GM23338 (cell line): ENCODE measurements at regions not wholly inside any gene's neighbourhood (a gene's known extent, or its start where the extent isn't known, plus 50 kb on each side); places are given as distances from the start of the nearest gene placed in this dataset.

Experiments used
- ATAC-seq: fragments of 200-7000 bp; cut with Tn5 transposase; 3 replicates; pipeline ENCODE4 v1.9.1; 2020
- DNase-seq: peaks from one replicate; pipeline ENCODE4 v3.0.0-alpha.2; 2015; ENCODE audit warnings: low spot score
- H2AFZ ChIP-seq: fragments of 200-600 bp; sonication (generic); 2 replicates; pipeline ENCODE4 v1.8.0; 2016; ENCODE audit warnings: antibody characterized with exemption, mild to moderate bottlenecking, moderate library complexity
- H3F3A ChIP-seq: fragments of 200-600 bp; sonication (generic); replicated peaks from 2 replicates; pipeline ENCODE4 v1.8.0; 2017; ENCODE audit warnings: antibody characterized with exemption, mixed run types, low read depth
- H3K27ac ChIP-seq: fragments of 200-600 bp; sonication (generic); 2 replicates; pipeline ENCODE4 v1.6.1; 2016; ENCODE audit warnings: low read depth
- H3K27me3 ChIP-seq: fragments of 200-600 bp; sonication (generic); 2 replicates; pipeline ENCODE4 v1.8.0; 2016; ENCODE audit warnings: mild to moderate bottlenecking, mixed run types, moderate library complexity; ENCODE audit not compliant: insufficient read depth
- H3K36me3 ChIP-seq: fragments of 200-600 bp; sonication (generic); 2 replicates; pipeline ENCODE4 v1.8.0; 2016; ENCODE audit warnings: mild to moderate bottlenecking; ENCODE audit not compliant: insufficient read depth
- H3K4me1 ChIP-seq: fragments of 200-600 bp; sonication (generic); 2 replicates; pipeline ENCODE4 v1.8.0; 2016; ENCODE audit warnings: mild to moderate bottlenecking, moderate library complexity; ENCODE audit not compliant: insufficient read depth
- H3K4me2 ChIP-seq: fragments of 200-600 bp; sonication (generic); 2 replicates; pipeline ENCODE4 v1.7.1; 2017; ENCODE audit warnings: mixed run types
- H3K4me3 ChIP-seq: fragments of 200-600 bp; sonication (generic); 2 replicates; pipeline ENCODE4 v1.6.1; 2016; ENCODE audit warnings: mixed run types
- H3K79me2 ChIP-seq: fragments of 200-600 bp; sonication (generic); replicated peaks from 2 replicates; pipeline ENCODE4 v1.8.0; 2017; ENCODE audit warnings: mild to moderate bottlenecking; ENCODE audit not compliant: insufficient read depth
- H3K9me2 ChIP-seq: fragments of 200-600 bp; sonication (generic); 2 replicates; pipeline ENCODE4 v1.8.0; 2017; ENCODE audit not compliant: insufficient read depth
- H4K20me1 ChIP-seq: fragments of 200-600 bp; sonication (generic); replicated peaks from 2 replicates; pipeline ENCODE4 v1.8.0; 2017; ENCODE audit warnings: mild to moderate bottlenecking; ENCODE audit not compliant: insufficient read depth
- H3K27ac Mint-ChIP-seq: 2 replicates; pipeline ENCODE4 v1.8.0; 2020; ENCODE audit warnings: inconsistent platforms, mild to moderate bottlenecking, moderate library complexity, mixed read lengths
- H3K27me3 Mint-ChIP-seq: 3 replicates; pipeline ENCODE4 v1.8.0; 2022; ENCODE audit warnings: low read depth, mild to moderate bottlenecking, moderate library complexity, mixed read lengths, inconsistent platforms; ENCODE audit not compliant: insufficient read depth, poor library complexity
- H3K36me3 Mint-ChIP-seq: 3 replicates; pipeline ENCODE4 v1.8.0; 2021; ENCODE audit warnings: low read depth, mild to moderate bottlenecking, inconsistent platforms, moderate library complexity, mixed read lengths
- H3K4me1 Mint-ChIP-seq: 3 replicates; pipeline ENCODE4 v1.8.0; 2020; ENCODE audit warnings: mild to moderate bottlenecking, inconsistent platforms, mixed read lengths
- H3K4me3 Mint-ChIP-seq: 3 replicates; pipeline ENCODE4 v1.8.0; 2021; ENCODE audit warnings: moderate library complexity, mild to moderate bottlenecking, inconsistent platforms, mixed read lengths
- H3K9me3 Mint-ChIP-seq: 3 replicates; pipeline ENCODE4 v1.8.0; 2020; ENCODE audit warnings: moderate library complexity, mild to moderate bottlenecking, inconsistent platforms, mixed read lengths
- CREB1 ChIP-seq: fragments of 250-450 bp; sonication (Bioruptor Pico); IDR thresholded peaks from 2 replicates; pipeline ENCODE4 v1.5.0; 2020; ENCODE audit warnings: low read depth, mild to moderate bottlenecking, moderate library complexity
- ETS1 ChIP-seq: IDR thresholded peaks from 2 replicates; pipeline ENCODE4 v1.6.1; 2016; ENCODE audit warnings: antibody characterized with exemption
- EZH2phosphoT487 ChIP-seq: fragments of 200-600 bp; sonication (generic); IDR thresholded peaks from one replicate; pipeline ENCODE4 v1.8.1; 2018; ENCODE audit warnings: antibody characterized with exemption; ENCODE audit not compliant: unreplicated experiment
- JUNB ChIP-seq: IDR thresholded peaks from one replicate; pipeline ENCODE4 v1.6.1; 2016; ENCODE audit warnings: antibody characterized with exemption; ENCODE audit not compliant: unreplicated experiment
- NANOG ChIP-seq: IDR thresholded peaks from 2 replicates; pipeline ENCODE4 v1.6.1; 2016; ENCODE audit warnings: antibody characterized with exemption, borderline replicate concordance
- REST ChIP-seq: IDR thresholded peaks from one replicate; pipeline ENCODE4 v1.6.1; 2018; ENCODE audit warnings: antibody characterized with exemption; ENCODE audit not compliant: unreplicated experiment
- STAT1 ChIP-seq: IDR thresholded peaks from one replicate; pipeline ENCODE4 v1.6.1; 2016; ENCODE audit warnings: antibody characterized with exemption; ENCODE audit not compliant: unreplicated experiment
- ZNF462 ChIP-seq: fragments of 250-450 bp; sonication (Bioruptor Pico); IDR thresholded peaks from 2 replicates; pipeline ENCODE4 v1.5.0; 2020; ENCODE audit warnings: mild to moderate bottlenecking, moderate library complexity

DNA sequence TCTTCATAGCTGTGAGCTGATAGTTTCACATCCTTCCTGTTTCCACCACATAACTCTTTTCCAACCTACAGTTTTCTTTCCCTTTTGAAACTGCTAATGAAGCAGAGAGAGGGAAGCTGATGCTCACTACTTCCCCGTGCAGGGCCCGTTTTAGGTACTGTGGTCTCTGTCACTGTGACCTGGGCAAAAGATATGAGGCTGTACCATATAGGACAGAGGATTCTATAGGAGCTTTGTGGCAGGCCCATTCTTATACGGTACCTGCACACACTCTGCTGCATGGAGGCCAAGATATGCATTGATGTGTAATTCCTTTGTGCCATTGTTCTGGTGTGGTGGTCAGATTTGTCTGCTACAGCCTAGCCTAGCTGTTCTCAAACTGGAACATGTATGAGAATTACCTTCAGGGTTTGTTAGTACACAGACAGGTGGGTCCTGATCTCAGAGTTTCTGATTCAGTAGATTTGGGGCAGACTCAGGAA lies 577.3 kb downstream of the LMO7 start:
- no peaks in the 10 kb centered on the region for H3K27me3 ChIP-seq
- H3F3A ChIP-seq = no peaks in the 10 kb centered on the region
- no peak overlapping the region for H3K4me2 ChIP-seq
- Mint-ChIP-seq H3K27me3 (no peaks in the 10 kb centered on the region), H3K4me1 (no peaks in the 10 kb centered on the region), H3K27ac (no peak overlapping the region), H3K9me3 (no peaks in the 10 kb centered on the region), H3K4me3 (no peak overlapping the region), H3K36me3 (no peaks in the 10 kb centered on the region)
- TF ChIP-seq EZH2phosphoT487 = no peak
- no peak overlapping the region for H3K27ac ChIP-seq
- peaks cover 4% of the 10 kb centered on the region; the same call in 1 of the 2 replicates for H3K9me2 ChIP-seq
- H3K4me1 ChIP-seq = no peaks in the 10 kb centered on the region
- no peaks in the 10 kb centered on the region for H3K79me2 ChIP-seq
- peak overlapping the region; percentile 78 for H2AFZ ChIP-seq
- H3K36me3 ChIP-seq = no peaks in the 10 kb centered on the region
- ATAC-seq (no peak), DNase-seq (no peak)
- H3K4me3 ChIP-seq = no peak overlapping the region
- H4K20me1 ChIP-seq = no peaks in the 10 kb centered on the region

DNA sequence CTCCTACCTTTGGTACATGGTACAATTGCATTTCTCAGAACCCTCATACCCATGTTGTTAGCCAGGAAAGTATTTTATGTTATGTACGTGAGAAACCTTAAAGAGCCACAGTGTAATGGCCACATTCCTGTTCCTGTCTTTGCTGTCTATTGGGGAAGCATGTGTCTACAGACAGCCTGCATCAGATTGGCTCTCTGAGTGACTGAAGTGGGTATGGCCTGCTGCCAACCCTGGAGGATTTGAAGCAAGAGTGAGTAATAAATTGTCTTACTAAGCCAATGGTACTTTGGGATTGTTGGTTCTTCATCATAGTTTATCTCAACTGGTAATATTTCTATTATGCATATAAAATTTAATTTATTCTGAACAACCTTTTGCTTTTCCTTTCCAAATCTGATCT lies 574.1 kb downstream of the LMO7 start:
- no peaks in the 10 kb centered on the region for H3K4me1 Mint-ChIP-seq
- TF ChIP-seq NANOG = no peak
- TF ChIP-seq STAT1 = no peak
- no peak for TF ChIP-seq REST
- no peak for TF ChIP-seq ETS1
- no peak for TF ChIP-seq JUNB
- TF ChIP-seq ZNF462 (CRISPR knock-in tag) = no peak
- no peak for TF ChIP-seq CREB1 (CRISPR knock-in tag)
- Histone ChIP-seq H3K4me2 (no peak overlapping the region), H4K20me1 (no peaks in the 10 kb centered on the region), H3F3A (no peaks in the 10 kb centered on the region), H3K36me3 (no peaks in the 10 kb centered on the region), H3K4me3 (no peak overlapping the region), H3K27ac (no peak overlapping the region), H3K79me2 (no peaks in the 10 kb centered on the region), H3K4me1 (no peaks in the 10 kb centered on the region), H3K9me2 (no peaks in the 10 kb centered on the region), H2AFZ (no peak overlapping the region), H3K27me3 (no peaks in the 10 kb centered on the region)
- no peak overlapping the region for H3K4me3 Mint-ChIP-seq
- no peaks in the 10 kb centered on the region for H3K27me3 Mint-ChIP-seq
- ATAC-seq (no peak), DNase-seq (no peak)
- H3K27ac Mint-ChIP-seq = no peak overlapping the region
- H3K36me3 Mint-ChIP-seq = no peaks in the 10 kb centered on the region
- no peaks in the 10 kb centered on the region for H3K9me3 Mint-ChIP-seq
